Kidney epithelial cell (primary cell): ENCODE measurements at regions not wholly inside any gene's neighbourhood (a gene's known extent, or its start where the extent isn't known, plus 50 kb on each side); places are given as distances from the start of the nearest gene placed in this dataset.

Experiments used
- DNase-seq: peaks from one replicate; pipeline ENCODE4 v3.0.0-alpha.2; 2010; ENCODE audit warnings: low read depth
- H3K27me3 ChIP-seq: 2 replicates; pipeline ENCODE4 v1.6.0; 2011; ENCODE audit warnings: low read length; ENCODE audit not compliant: control insufficient read depth, insufficient read depth
- H3K36me3 ChIP-seq: 2 replicates; pipeline ENCODE4 v1.5.1; 2011; ENCODE audit warnings: low read length; ENCODE audit not compliant: control insufficient read depth, insufficient read depth
- H3K4me3 ChIP-seq: 2 replicates; pipeline ENCODE4 v1.5.1; 2011; ENCODE audit warnings: low read depth, mild to moderate bottlenecking, control low read depth, low read length
- CTCF ChIP-seq: IDR thresholded peaks from 2 replicates; pipeline ENCODE4 v1.5.1; 2011; ENCODE audit warnings: mild to moderate bottlenecking, moderate library complexity, low read length, control low read depth, inconsistent platforms; ENCODE audit not compliant: insufficient read depth, poor library complexity, severe bottlenecking

- no peak for DNase-seq
- Histone ChIP-seq H3K36me3 (no peaks in the 10 kb centered on the region), H3K27me3 (peaks cover 13% of the 10 kb centered on the region), H3K4me3 (no peak overlapping the region)
- TF ChIP-seq CTCF: no peak
Measured at GRCh38 chr2:105561401-105561800, 162.6 kb upstream of the FHL2 start.

- H3K4me3 ChIP-seq: no peak overlapping the region
- peaks cover 13% of the 10 kb centered on the region for H3K27me3 ChIP-seq
- H3K36me3 ChIP-seq: no peaks in the 10 kb centered on the region
- TF ChIP-seq CTCF: no peak
- DNase-seq: no peak
Measured at GRCh38 chr2:105560157-105560556, 161.3 kb upstream of the FHL2 start.

- Histone ChIP-seq H3K36me3 (no peaks in the 10 kb centered on the region), H3K27me3 (peaks cover 11% of the 10 kb centered on the region), H3K4me3 (no peak overlapping the region)
- no peak for TF ChIP-seq CTCF
- DNase-seq: no peak
Measured at GRCh38 chr2:105557021-105557920, 158.4 kb upstream of the FHL2 start.

GRCh38 chr2:105556366-105556765, 157.5 kb upstream of the FHL2 start:
- no peak for TF ChIP-seq CTCF
- Histone ChIP-seq H3K36me3 (no peaks in the 10 kb centered on the region), H3K27me3 (peaks cover 11% of the 10 kb centered on the region), H3K4me3 (no peak overlapping the region)
- no peak for DNase-seq

- no peak overlapping the region for H3K4me3 ChIP-seq
- H3K27me3 ChIP-seq: peaks cover 7% of the 10 kb centered on the region
- DNase-seq: no peak
- H3K36me3 ChIP-seq: no peaks in the 10 kb centered on the region
- no peak for TF ChIP-seq CTCF
Measured at GRCh38 chr2:105554235-105554634, 155.4 kb upstream of the FHL2 start.

GRCh38 chr2:105553538-105554196, 154.8 kb upstream of the FHL2 start:
- H3K27me3 ChIP-seq: peaks cover 7% of the 10 kb centered on the region
- no peaks in the 10 kb centered on the region for H3K36me3 ChIP-seq
- no peak for TF ChIP-seq CTCF
- H3K4me3 ChIP-seq: no peak overlapping the region
- no peak for DNase-seq
